ENCODE measurements at regions not wholly inside any gene's neighbourhood (a gene's known extent, or its start where the extent isn't known, plus 50 kb on each side); places are given as distances from the start of the nearest gene placed in this dataset.

GRCh38 chr4:117868201-117868600 lies 166.1 kb upstream of the NDST3 start:
- no peak for TF ChIP-seq CTCF (IDR thresholded peaks at IDR 0.05)
- no peak for TF ChIP-seq ZFX (IDR thresholded peaks at IDR 0.05; ENCODE audit: borderline replicate concordance)
